ENCODE measurements at regions not wholly inside any gene's neighbourhood (a gene's known extent, or its start where the extent isn't known, plus 50 kb on each side); places are given as distances from the start of the nearest gene placed in this dataset.

DNA sequence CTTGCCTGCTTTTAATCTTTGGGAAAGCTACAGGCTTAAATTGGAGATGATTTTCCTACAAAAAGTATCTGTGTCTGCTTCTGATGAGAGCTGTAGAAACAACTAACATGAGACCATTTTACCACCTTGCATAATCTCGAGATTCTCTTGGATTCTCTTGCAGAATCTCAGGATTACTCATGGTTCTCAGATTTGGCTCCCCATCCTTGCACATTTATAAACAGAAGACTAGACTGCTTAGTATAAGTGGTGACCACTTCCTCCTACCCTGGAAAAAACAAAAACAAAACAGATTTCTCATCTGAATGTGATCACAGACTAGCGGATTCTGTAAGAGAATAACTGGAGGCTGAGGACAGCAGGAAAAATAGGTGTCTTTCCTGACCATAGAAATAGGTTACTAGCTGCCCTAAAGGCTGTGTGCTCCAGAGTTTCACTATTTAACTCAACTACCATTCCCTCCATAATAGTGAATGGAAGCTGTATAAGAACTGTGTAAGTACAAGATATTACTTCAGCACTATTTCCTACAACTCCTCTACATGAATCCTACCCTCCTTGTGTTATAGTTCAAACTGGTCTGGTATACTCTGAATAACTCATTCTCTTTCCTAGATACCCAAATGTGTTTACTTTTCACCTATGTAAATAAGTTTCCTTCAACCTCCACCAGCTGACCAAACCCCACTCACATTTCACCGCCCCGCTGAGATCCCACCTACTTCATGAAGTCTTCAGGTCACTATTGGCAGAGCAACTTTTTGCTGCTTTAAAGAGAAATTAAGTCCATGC, 122.2 kb upstream of the C2CD4B start:
- no peaks in the 10 kb centered on the region for H3K4me1 Mint-ChIP-seq
- CTCF ChIA-PET: no interaction called here
- H4K20me1 ChIP-seq (ENCODE audit: control insufficient read depth, insufficient read depth, low read length, poor library complexity, severe bottlenecking): no peaks in the 10 kb centered on the region

More for the DNA sequence above, 122.2 kb upstream of the C2CD4B start:
- POLR2A ChIA-PET: no interaction called here
- Mint-ChIP-seq H3K9me3 (ENCODE audit: insufficient read depth) (no peaks in the 10 kb centered on the region), H3K27ac (no peak overlapping the region), H3K27me3 (peaks cover 29% of the 10 kb centered on the region), H3K4me3 (no peak overlapping the region)
- no peak for TF ChIP-seq EZH2 (IDR thresholded peaks at IDR 0.05; ENCODE audit: borderline replicate concordance, insufficient read depth, low read depth, low read length, poor library complexity, severe bottlenecking)
- TF ChIP-seq, protein P1, sequence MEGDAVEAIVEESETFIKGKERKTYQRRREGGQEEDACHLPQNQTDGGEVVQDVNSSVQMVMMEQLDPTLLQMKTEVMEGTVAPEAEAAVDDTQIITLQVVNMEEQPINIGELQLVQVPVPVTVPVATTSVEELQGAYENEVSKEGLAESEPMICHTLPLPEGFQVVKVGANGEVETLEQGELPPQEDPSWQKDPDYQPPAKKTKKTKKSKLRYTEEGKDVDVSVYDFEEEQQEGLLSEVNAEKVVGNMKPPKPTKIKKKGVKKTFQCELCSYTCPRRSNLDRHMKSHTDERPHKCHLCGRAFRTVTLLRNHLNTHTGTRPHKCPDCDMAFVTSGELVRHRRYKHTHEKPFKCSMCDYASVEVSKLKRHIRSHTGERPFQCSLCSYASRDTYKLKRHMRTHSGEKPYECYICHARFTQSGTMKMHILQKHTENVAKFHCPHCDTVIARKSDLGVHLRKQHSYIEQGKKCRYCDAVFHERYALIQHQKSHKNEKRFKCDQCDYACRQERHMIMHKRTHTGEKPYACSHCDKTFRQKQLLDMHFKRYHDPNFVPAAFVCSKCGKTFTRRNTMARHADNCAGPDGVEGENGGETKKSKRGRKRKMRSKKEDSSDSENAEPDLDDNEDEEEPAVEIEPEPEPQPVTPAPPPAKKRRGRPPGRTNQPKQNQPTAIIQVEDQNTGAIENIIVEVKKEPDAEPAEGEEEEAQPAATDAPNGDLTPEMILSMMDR (IDR thresholded peaks at IDR 0.05): no peak
- Histone ChIP-seq H3K4me3 (ENCODE audit: control extremely low read depth in 1 of 5, extremely low read depth in 1 of 5, insufficient read depth in 1 of 5, low read depth in 2 of 5, low read length in 4 of 5) (no peak overlapping the region), H3K79me2 (ENCODE audit: control insufficient read depth, insufficient read depth, low read length) (no peaks in the 10 kb centered on the region), H3K27ac (ENCODE audit: low read length in 2 of 2) (no peak overlapping the region), H3K27me3 (replicated peaks in 1 of 4; ENCODE audit: control extremely low read depth in 1 of 4, control insufficient read depth in 3 of 4, insufficient read depth in 4 of 4, low read length in 3 of 4) (peaks cover 0 to 6% (median 0%) of the 10 kb centered on the region in 4 experiments), H3K4me1 (ENCODE audit: control insufficient read depth in 2 of 2, insufficient read depth in 2 of 2, low read length in 2 of 2) (no peaks in the 10 kb centered on the region), H3K9ac (ENCODE audit: low read length) (no peak overlapping the region), H3K36me3 (replicated peaks in 1 of 2; ENCODE audit: control extremely low read depth in 1 of 2, control insufficient read depth in 1 of 2, extremely low read depth in 1 of 2, insufficient read depth in 2 of 2, low read length in 1 of 2) (no peaks in the 10 kb centered on the region), H3K9me3 (ENCODE audit: control extremely low read depth in 1 of 3, control insufficient read depth in 2 of 3, insufficient read depth in 1 of 3, low read length in 2 of 3) (peaks cover 0 to 3% (median 0%) of the 10 kb centered on the region in 3 donors), H2AFZ (ENCODE audit: insufficient read depth, low read depth, low read length, poor library complexity, severe bottlenecking) (no peak overlapping the region), H3K4me2 (replicated peaks; ENCODE audit: low read depth, low read length, poor library complexity, severe bottlenecking) (no peak overlapping the region)
- DNase-seq: no peak
- ATAC-seq (ENCODE audit: low read depth): no peak
- WGBS (ENCODE audit: insufficient coverage): no CpG with 5 or more reads among the region's 4 CpGs
- intact Hi-C loops (cut with micrococcal nuclease): no loop called here

All from B cell (primary cell).